KOPT-K1 (cell line): ENCODE measurements at regions not wholly inside any gene's neighbourhood (a gene's known extent, or its start where the extent isn't known, plus 50 kb on each side); places are given as distances from the start of the nearest gene placed in this dataset.
"Not testable (repeated sequence)": the region's sequence is repeated elsewhere in the genome, so short reads cannot be mapped to it uniquely, and the experiment has no call there.

Experiments
- H3K27ac ChIP-seq: fragments of 200-600 bp; sonication (generic); 2 replicates; pipeline ENCODE4 v1.5.1; 2016; ENCODE audit warnings: antibody characterized with exemption, mild to moderate bottlenecking, low read depth, low read length; ENCODE audit not compliant: poor library complexity, severe bottlenecking
- H3K36me3 ChIP-seq: fragments of 200-600 bp; sonication (generic); 2 replicates; pipeline ENCODE4 v1.5.1; 2017; ENCODE audit warnings: antibody characterized with exemption, mild to moderate bottlenecking, low read length, moderate library complexity; ENCODE audit not compliant: insufficient read depth
- H3K9me3 ChIP-seq: fragments of 200-600 bp; sonication (generic); 2 replicates; pipeline ENCODE4 v1.5.1; 2017; ENCODE audit warnings: antibody characterized with exemption, low read length, mild to moderate bottlenecking; ENCODE audit not compliant: insufficient read depth, poor library complexity, severe bottlenecking

DNA sequence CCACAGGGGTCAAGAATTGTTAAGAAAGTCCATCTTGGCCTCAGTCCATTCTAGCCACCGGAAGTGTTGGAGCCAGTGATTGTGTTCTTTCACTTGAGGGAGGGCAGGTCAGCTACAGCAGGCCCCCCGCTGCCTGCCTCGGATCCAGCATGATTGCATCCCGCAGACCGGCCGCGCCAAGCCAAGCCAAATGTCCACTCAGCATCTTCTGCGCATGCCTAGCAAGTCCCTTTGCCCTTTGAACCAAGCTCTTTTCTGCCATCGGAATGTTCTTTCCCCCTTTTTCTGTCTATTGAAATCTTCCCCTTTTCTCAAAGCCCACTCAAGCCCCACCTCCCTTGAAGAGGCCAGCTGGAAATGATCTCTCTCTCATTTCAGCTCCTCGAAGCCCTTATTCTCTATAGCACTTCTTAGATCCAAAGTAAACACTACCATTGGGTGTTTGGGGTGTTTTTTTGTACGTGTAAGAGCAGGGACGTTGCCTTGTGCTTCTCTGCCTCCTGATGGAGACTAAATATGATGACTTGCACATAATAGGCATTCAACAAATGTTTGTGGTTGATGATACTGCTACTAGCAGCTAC lies 147.8 kb upstream of the BCOR start:
- H3K9me3 ChIP-seq = no peaks in the 10 kb centered on the region
- no peaks in the 10 kb centered on the region for H3K36me3 ChIP-seq
- H3K27ac ChIP-seq = peak overlapping the region; percentile 22

DNA sequence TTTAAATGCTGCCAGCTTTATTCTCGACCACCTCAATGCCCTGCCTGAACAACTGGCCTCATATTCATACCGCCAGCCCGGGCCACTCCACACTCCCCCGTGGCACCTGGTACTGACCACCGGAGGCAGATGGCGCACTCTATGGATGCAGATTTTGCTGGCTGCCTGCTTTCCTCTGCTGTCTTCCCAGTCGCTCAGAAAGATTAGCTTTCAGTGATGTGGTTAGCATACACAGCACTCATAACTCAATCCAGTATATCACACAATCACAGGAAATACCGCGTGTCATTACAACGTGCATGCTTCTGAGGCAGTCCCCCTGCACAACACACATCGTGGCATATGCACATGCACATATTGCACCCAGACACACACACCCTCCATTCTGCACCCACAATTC lies 147.2 kb upstream of the BCOR start:
- Histone ChIP-seq H3K9me3 (no peaks in the 10 kb centered on the region), H3K36me3 (no peaks in the 10 kb centered on the region), H3K27ac (peak overlapping the region; percentile 22)

DNA sequence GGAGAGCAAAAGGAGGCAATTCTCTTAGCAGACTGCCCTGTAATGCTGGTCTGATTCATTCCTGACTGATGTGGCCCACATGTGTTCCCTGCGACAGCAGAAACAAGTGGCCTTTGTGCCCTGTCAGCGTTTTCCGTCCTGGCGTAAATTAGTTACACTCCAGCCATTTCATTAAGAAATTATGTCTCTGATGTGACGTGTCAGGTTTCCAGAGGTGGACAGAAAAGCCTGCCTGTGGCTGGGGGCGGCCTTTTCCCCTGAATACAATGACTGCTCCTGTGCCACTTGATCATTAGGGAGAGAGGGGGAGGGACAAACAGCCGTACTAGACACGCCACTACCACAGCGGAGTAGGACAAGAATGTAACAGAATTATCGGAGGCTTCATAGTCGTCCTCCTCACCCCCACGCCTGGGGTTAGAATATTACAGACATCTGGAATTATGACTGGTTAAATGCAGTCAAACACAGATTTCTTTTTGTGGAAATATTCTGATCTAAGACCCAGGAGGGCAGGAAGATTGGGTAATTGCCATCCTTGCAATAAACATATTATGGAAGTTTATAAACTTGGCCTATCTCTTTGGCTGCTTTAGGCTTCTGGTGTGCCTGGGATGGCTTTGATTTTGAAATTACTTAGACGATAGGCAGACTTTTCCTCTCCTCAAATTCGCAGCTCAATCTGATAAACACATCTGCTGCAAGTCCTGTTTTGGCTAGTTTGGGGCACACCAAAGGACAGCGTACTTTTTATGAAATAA lies 146.2 kb upstream of the BCOR start:
- H3K36me3 ChIP-seq = no peaks in the 10 kb centered on the region
- no peaks in the 10 kb centered on the region for H3K9me3 ChIP-seq
- no peak overlapping the region for H3K27ac ChIP-seq

DNA sequence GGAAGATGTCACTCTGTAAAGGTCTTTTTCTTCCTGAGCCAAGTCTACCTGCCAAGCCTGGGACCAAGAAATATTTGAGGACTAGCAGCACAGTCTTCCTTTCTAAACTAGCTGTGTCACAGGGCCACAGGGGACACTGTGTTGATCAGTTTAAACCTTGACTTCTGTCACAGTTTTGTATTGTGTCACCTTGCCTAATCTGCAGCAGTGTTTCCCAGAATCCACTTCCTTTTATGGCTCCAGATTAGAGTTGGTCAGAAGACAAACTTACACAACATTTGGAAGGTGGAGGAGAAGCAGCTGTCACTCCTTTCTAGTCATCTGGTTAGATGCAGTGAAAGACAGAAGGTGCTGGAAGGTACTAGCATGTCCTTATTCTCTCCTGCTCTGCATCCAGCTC lies 143.1 kb upstream of the BCOR start:
- no peaks in the 10 kb centered on the region for H3K9me3 ChIP-seq
- no peaks in the 10 kb centered on the region for H3K36me3 ChIP-seq
- no peak overlapping the region for H3K27ac ChIP-seq

DNA sequence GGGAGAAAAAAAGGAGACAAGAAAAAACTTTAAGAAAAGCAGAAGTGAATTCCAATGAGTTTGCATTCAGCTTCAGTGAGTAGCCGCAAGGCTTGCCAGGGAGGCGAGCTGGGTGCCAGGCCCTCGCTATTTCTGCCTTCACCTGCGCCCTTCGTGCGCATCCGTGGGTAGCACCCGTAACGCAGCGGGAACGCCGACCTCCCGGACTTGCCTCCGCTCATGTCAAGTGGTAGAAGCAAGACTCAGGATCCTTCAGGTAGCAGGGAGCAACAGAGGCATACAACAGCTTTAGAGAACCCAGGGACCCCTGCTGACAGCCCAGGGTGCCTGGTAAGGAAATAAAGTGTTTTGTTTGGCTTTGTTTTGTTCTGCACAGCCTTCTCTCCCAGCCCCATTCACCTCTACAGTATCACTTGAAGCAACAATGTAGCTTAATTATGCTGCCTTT lies 140.0 kb upstream of the BCOR start:
- Histone ChIP-seq H3K36me3 (no peaks in the 10 kb centered on the region), H3K27ac (no peak overlapping the region), H3K9me3 (no peaks in the 10 kb centered on the region)

DNA sequence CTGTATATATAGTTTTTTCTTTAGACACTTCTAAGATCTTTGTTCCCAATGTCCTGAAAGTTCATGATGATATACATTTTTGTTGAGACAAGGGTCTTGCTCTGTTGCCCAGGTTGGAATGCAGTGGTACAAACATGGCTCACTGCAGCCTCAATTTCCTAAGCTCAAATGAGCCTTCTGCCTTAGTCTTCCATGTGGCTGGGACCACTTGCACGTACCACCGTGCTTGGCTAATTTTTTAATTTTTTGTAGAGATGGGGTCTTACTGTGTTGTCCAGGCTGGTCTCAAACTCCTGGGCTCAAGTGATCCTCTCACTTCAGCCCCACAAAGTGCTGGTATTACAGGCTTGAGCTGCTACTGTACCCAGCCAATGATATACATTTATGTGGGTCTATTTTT lies 132.9 kb upstream of the BCOR start:
- no peaks in the 10 kb centered on the region for H3K36me3 ChIP-seq
- no peak overlapping the region for H3K27ac ChIP-seq
- no peaks in the 10 kb centered on the region for H3K9me3 ChIP-seq

DNA sequence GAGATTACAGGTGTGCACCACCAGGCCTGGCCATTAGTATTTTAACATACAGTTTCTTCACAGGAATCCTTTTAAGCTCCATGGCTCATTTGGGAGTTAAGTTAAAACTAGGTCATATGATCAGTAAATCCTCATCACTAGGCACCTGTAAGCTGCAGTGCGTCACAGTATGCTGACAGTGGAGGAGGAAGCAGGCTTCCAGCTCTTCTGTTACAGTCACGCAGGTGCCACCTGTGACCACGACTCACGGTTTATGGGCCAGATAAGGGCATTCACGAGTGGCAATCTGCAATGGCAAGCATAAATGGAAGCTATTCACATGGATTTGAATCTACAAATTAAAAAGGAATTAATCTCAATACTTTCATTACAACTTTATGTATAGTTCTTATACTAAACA lies 129.4 kb upstream of the BCOR start:
- Histone ChIP-seq H3K9me3 (peaks cover 11% of the 10 kb centered on the region), H3K27ac (no peak overlapping the region), H3K36me3 (no peaks in the 10 kb centered on the region)

DNA sequence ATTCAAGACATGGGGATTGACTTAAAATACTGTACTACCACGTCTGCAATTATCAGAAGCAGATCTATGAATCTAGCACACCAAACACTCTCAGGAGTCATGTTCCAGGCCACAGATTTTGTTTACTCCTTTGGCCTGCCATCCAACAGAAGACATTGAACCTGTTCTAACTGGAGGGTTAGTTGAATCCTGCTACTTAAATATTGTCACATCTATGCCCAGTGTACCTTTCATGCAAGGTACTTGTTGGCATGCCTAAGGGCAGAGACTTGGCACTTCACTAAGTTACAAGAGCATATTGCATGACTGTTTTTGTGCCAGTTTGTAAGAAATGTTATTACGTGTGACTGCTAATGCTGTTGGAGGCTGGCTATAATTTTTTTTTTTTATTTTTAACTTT lies 126.9 kb upstream of the BCOR start:
- no peaks in the 10 kb centered on the region for H3K36me3 ChIP-seq
- peaks cover 11% of the 10 kb centered on the region for H3K9me3 ChIP-seq
- H3K27ac ChIP-seq = no peak overlapping the region

DNA sequence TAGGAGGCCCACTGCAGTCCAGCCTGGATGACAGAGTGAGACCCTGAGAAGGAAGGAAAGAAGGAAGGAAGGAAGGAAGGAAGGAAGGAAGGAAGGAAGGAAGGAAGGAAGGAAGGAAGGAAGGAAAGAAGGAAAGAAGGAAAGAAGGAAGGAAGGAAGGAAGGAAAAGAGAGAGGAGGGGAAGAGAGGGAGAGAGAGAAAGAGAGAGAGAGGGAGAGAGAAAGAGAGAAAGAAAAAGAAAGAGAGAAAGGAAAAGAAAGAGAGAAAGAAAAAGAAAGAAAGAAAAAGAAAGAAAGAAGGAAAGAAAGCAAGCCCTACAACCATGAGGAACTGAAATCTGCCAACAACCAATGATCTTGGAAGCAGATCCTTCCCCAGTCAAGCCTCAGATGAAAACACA lies 124.9 kb upstream of the BCOR start:
- peaks cover 11% of the 10 kb centered on the region for H3K9me3 ChIP-seq
- not testable (repeated sequence) for H3K36me3 ChIP-seq, H3K27ac ChIP-seq

DNA sequence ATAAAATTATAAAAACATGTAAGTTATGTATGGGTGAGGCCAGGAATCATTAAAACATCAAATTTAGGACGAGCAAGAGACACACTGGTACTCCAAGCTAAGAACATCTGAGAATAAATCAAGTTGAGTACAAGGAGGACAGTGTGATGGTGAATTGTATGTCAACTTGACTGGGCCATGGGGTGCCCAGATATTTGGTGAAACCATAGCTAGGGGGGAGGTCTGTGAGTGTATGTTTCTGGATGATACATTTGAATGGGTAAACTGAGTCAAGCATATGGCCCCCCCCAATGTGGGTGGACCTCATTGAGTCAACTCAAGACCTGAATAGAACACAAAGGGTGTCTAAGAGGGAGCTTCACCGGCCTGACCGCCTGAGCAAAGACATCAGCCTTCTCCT lies 115.3 kb upstream of the BCOR start:
- H3K9me3 ChIP-seq = no peaks in the 10 kb centered on the region
- no peaks in the 10 kb centered on the region for H3K36me3 ChIP-seq
- no peak overlapping the region for H3K27ac ChIP-seq

DNA sequence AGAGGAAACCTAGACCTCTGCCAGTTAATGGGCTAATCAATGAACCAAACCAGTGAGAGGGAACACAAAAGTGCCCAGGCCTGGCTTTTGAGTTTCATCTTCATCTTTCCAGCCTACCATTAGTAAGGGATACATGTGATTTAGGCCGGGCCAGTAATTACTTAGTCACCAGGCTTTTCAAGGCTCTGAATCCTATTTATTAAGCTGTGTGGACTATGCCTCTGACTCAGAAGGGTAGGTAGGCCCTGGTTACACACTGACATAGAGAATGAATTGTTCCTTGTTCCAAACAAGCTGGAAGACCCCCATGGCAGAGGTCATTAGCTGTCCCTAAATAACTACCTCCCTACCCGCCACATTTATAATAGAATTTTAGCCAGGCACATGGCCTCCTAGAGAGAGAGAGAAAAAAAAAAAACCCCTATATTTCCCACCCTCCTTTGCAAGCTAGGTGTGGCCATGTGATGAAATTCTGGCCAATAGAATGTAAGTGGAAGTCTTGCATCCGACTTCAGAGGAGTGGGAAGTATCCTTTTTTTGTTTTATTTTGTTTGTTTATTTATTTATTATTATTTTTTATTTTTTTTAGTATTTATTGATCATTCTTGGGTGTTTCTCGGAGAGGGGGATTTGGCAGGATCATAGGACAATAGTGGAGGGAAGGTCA lies 112.3 kb upstream of the BCOR start:
- no peaks in the 10 kb centered on the region for H3K9me3 ChIP-seq
- H3K27ac ChIP-seq = no peak overlapping the region
- H3K36me3 ChIP-seq = no peaks in the 10 kb centered on the region

DNA sequence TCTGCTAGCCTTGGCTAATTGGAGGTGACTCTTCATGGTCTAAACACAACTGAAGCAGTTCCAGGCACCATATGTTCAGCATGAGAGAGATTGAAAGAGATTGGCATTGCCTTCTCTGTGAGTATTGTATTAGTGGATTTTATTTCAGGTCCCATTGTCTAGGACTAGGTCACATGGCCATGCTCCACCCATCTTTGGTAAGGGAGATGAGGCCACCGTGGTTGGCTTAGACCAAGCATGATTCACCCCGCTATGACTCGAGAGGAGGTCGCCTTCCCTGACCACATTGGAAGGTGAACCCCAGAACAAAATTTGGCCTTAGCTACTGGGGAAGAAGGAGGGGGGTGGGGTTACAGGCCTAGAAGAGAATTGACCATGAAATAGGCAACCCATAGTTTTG lies 109.9 kb upstream of the BCOR start:
- no peaks in the 10 kb centered on the region for H3K9me3 ChIP-seq
- no peak overlapping the region for H3K27ac ChIP-seq
- H3K36me3 ChIP-seq = no peaks in the 10 kb centered on the region

DNA sequence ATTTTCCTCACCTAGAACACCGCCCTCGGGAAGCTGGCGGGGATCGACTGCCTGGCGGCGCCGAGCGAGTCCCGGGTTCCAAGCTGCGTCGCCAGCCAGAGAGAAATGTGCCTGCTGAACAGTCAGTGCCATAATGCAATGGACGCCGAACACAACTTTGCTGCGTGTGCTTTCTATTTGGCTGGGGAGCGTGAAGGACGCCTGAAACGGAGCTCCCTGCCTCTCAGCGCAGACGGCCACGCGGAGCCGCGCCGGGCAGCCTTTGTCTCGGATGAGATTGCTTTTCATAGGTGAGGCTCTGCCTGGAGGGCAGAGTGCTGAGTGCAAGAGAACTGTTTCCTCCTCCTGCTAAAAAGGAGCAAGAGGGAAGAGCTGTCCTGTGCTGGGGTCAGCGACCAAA lies 107.7 kb upstream of the BCOR start:
- no peak overlapping the region for H3K27ac ChIP-seq
- H3K9me3 ChIP-seq = no peaks in the 10 kb centered on the region
- H3K36me3 ChIP-seq = no peaks in the 10 kb centered on the region

DNA sequence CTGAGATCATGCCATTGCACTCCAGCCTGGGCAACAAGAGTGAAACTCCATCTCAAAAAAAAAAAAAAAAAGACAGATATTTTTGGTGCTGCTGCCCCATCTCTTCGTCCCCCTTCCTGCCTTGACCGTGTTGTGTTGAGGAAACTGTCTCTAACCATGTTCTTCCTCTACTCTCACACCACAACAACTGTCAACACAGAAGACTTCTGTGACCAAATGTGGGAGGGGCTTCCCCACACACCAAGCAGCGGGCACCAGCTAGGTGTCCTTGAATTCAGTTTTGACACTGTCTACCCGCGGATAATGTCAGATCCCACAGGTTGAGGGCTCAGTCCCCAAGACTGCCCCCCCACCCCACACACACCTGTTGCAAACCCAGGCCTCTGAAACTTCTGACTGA lies 104.7 kb upstream of the BCOR start:
- H3K27ac ChIP-seq = peak overlapping the region; percentile 74
- no peaks in the 10 kb centered on the region for H3K36me3 ChIP-seq

DNA sequence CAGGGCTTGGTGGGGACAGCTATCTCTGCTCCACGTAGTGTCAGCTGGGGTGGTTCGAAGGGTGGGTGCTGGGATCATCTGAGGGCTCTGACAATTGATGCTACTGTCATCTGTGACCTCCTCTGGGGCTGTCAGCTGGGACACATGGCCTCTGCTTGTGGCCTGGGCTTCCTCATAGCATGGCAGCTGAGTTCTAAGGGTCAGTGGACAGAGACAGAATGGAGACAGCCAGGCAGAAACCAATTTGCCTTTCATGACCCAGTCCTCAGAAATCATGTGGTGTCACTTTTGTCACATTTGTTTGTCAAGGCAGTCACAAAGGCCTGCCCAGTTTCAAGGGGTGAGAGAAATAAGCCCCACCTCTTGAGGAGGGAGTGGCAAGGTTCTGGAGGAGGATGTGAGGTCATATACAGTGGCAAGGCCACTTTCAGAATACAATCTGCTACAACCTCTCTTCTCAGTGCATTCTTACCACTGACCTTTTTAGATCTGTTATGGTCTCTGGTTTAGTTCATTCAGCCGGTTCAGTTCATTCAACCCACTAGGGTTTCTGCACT lies 103.6 kb upstream of the BCOR start:
- Histone ChIP-seq H3K9me3 (no peaks in the 10 kb centered on the region), H3K27ac (peak overlapping the region; percentile 60), H3K36me3 (no peaks in the 10 kb centered on the region)

More for the DNA sequence above, 104.7 kb upstream of the BCOR start:
- no peaks in the 10 kb centered on the region for H3K9me3 ChIP-seq
